ENCODE measurements at regions not wholly inside any gene's neighbourhood (a gene's known extent, or its start where the extent isn't known, plus 50 kb on each side); places are given as distances from the start of the nearest gene placed in this dataset.
"Not testable (repeated sequence)": the region's sequence is repeated elsewhere in the genome, so short reads cannot be mapped to it uniquely, and the experiment has no call there.

GRCh38 chr9:722388-722980, 119.0 kb upstream of the DMRT1 start:
- H3K27ac ChIP-seq, result no peak overlapping the region
- no peak for TF ChIP-seq ZFX (IDR thresholded peaks at IDR 0.05; ENCODE audit: borderline replicate concordance)

- H3K27ac ChIP-seq, result not testable (repeated sequence)
Observed at GRCh38 chr9:724461-724860, 117.0 kb upstream of the DMRT1 start.

GRCh38 chr9:726005-726404, 115.5 kb upstream of the DMRT1 start:
- TF ChIP-seq ZFX (IDR thresholded peaks at IDR 0.05; ENCODE audit: borderline replicate concordance) (no peak), CTCF (IDR thresholded peaks at IDR 0.05) (no peak)
- H3K27ac ChIP-seq, result no peak overlapping the region

DNA sequence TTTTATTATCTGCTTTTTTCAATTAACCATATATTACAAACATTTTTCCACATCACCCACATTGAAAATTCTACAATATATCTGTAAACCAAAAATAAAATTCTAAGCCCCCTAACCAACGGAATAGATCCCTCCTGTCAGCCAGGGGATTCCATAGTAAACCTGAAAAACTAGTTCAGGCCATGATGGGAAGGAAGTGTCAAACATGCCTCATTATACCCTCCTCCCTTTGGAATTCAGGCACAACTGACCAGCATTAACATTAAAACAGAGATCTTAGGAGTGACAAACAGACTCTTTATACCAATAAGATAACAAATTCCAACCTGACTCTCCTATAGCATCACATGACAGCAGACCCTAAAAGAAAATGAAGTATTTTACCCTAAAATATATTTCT, 113.7 kb upstream of the DMRT1 start:
- no peak overlapping the region for H3K27ac ChIP-seq
- no peak for TF ChIP-seq CTCF (IDR thresholded peaks at IDR 0.05)
- no peak for TF ChIP-seq ZFX (IDR thresholded peaks at IDR 0.05; ENCODE audit: borderline replicate concordance)

- TF ChIP-seq ZFX (IDR thresholded peaks at IDR 0.05; ENCODE audit: borderline replicate concordance), result no peak
- TF ChIP-seq CTCF (IDR thresholded peaks at IDR 0.05), result no peak
- no peak overlapping the region for H3K27ac ChIP-seq
Observed at GRCh38 chr9:728535-728934, 113.0 kb upstream of the DMRT1 start.

GRCh38 chr9:731474-731873, 110.0 kb upstream of the DMRT1 start:
- TF ChIP-seq CTCF (IDR thresholded peaks at IDR 0.05), result no peak
- TF ChIP-seq ZFX (IDR thresholded peaks at IDR 0.05; ENCODE audit: borderline replicate concordance), result no peak
- no peak overlapping the region for H3K27ac ChIP-seq

GRCh38 chr9:734831-735511, 106.5 kb upstream of the DMRT1 start:
- TF ChIP-seq ZFX (IDR thresholded peaks at IDR 0.05; ENCODE audit: borderline replicate concordance), result no peak
- TF ChIP-seq CTCF (IDR thresholded peaks at IDR 0.05), result no peak
- H3K27ac ChIP-seq, result no peak overlapping the region

GRCh38 chr9:737400-738120, 103.9 kb upstream of the DMRT1 start:
- no peak overlapping the region for H3K27ac ChIP-seq
- TF ChIP-seq CTCF (IDR thresholded peaks at IDR 0.05) (no peak), ZFX (IDR thresholded peaks at IDR 0.05; ENCODE audit: borderline replicate concordance) (no peak)

Measured in 22Rv1 (cell line).